ENCODE measurements at regions not wholly inside any gene's neighbourhood (a gene's known extent, or its start where the extent isn't known, plus 50 kb on each side); places are given as distances from the start of the nearest gene placed in this dataset.

DNA sequence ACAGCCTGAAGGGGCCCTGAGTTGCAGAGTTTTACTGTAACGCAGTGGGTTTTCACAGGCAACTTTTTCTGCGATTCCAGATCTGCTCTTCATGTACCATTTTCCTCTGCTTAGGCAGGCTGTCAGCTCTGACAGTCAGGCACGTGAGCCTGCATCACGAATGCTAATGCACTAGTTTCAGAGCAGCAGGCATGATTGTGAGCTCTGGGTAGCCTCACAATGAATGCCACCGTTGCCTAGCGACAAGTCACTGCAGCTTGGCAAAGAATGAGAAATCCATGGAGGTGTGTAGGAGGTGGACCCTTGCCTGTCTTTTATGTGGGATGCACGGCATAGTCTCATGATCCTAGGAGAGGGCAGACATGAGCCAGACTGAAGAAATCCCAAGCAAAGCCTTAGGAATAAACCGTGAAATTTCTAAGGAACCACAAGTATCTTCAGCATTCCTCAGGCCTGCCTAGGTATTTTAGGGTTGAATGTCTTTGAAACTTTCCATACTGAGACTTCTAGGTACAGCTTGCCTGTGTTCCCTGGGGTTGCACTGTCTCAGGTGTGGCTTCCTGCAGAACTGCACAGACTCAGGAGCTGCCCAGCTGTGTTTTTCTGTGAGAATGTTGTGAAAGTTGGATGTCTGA lies 774.7 kb upstream of the TSPY4 start:
- no peak for DNase-seq (ENCODE audit: low spot score)

DNA sequence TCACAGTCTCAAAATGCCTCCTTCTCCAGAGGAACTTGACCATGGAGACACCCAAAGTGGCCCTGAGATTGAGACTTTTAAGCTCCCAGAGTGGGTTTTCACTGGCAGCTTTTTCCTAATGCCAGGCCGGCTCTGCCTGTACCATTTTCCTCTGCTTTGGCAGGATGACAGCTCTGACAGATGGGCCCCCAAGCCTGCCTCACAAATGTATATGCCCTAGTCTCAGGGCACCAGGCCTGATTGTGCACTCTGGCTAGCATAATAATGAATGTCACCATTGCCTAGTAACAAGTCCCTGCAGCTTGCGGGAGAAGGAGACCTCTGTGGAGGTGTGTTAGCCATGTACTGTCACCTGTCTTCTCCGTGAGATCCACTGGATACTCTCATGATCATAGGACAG lies 772.8 kb upstream of the TSPY4 start:
- DNase-seq (ENCODE audit: low spot score), result no peak

- no peak for DNase-seq (ENCODE audit: low spot score)
These were observed 771.1 kb upstream of the TSPY4 start for GRCh38 chrY:8566198-8566597.

- no peak for DNase-seq (ENCODE audit: low spot score)
These were observed 766.9 kb upstream of the TSPY4 start for GRCh38 chrY:8570384-8570783.

DNA sequence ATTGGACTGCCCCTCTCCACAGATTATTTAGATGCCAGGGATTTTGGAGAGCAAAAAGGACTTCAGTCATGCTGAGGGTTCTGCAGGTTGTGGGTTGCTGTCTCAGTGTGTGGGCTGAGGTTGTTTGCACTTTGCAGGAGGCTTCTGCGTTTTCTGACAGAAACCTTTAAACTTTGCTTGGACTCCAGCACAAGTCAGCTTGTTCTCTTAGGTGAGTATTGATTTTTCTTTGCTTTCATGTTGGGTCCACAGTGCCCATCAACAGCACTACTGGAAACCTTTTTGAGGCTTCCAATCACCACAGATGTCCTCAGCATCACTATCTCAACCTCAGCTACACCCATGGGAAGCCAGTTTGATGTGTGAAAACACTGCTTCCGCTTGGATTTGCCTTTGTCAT lies 764.3 kb upstream of the TSPY4 start:
- DNase-seq (ENCODE audit: low spot score), result no peak

DNA sequence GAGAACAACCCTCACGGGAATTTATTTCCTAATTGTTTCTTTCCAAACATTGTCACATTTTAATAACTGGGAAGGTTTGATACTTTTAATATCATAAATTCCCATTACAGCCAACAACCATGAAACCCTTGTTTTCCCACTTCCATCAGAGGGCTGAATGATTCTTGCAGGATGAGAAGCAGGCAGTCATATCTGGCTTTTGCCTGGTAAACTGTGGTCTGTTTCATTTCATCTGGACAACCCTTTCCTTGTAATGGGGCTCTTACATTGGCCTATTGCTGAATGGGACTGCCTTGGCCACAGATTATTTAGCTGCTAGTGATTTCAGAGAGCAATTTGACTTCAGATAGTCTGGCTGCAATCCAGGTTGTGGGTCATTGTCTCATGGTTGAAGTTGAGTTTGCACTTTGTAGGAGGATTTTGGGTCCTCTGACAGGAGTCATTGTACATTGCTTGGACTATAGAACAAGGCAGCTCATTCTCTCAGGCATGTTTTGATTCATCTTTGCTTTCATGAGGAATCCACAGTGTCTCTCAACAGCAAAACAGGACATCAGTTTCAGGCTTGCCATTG lies 754.9 kb upstream of the TSPY4 start:
- no peak for DNase-seq (ENCODE audit: low spot score)

- DNase-seq (ENCODE audit: low spot score), result no peak
These were observed 754.1 kb upstream of the TSPY4 start for GRCh38 chrY:8583191-8583590.

DNA sequence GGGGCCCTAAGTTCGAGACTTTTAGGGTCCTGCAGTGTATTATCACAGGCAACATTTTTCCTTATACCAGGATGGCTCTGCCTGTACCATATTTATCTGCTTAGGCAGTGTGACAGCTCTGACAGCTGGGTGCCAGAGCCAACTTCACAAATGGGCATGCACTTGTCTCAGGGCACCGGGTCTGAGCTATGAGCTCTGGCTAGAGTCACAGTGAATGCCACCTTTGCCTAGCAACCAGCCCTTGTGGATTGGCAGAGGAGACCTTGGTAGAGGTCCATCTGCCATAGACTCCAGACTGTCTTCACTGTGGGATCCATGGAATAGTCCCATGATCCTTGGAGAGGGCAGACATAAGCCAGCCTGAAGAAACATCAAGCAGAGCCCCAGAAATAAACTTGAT lies 746.6 kb upstream of the TSPY4 start:
- no peak for DNase-seq (ENCODE audit: low spot score)

DNA sequence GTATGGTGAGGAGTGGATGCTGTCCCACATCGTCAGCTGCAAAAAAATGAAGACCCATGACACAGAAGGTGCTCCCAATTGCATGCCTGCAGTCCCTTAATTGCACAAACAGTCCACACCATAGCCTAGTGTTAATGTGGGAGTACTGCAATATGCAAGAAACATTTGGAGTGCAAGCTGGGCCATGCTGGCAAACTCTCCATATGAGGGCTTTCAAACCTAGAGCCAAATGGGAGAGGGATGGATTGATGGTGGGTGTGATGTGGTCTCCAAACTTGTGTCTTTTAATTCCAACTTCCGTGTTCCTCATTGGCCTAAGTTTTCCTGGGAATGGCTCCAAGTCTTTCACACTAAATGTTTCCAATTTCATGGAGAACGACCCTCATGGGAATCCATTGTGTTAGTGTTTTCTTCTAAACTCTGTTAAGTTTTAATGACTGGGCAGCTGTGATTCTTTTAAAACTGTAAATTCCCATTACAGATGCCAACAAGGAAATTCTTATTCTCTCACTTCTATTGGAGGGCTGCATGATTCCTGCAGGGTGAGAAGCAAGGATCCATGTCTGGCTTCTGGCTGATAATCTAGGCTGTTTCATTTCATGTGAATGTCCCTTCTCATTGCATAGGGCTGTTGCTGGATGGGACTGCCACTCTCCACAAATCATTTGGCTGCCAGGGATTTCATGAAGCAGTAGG lies 745.3 kb upstream of the TSPY4 start:
- no peak for DNase-seq (ENCODE audit: low spot score)

GRCh38 chrY:8594657-8595056 lies 742.6 kb upstream of the TSPY4 start:
- DNase-seq (ENCODE audit: low spot score), result no peak

DNA sequence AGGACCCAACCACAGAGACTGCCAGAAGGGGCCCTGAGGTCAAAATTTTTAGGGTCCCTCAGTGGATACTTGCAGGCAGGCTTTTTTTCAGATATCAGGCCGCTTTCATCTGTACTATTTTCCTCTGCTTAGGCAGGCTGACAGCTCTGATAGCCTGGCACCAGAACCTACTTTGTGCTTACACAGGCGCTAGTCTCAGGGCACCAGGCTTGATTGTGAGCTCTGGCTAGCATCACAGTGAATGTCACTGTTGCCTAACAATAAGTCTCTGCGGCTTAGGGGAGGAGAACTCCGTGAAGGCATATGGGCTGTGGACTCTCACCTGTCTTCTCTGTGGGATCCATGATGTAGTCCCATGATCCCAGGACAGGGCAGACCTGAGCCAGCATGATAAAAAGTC lies 738.1 kb upstream of the TSPY4 start:
- DNase-seq (ENCODE audit: low spot score), result no peak

DNA sequence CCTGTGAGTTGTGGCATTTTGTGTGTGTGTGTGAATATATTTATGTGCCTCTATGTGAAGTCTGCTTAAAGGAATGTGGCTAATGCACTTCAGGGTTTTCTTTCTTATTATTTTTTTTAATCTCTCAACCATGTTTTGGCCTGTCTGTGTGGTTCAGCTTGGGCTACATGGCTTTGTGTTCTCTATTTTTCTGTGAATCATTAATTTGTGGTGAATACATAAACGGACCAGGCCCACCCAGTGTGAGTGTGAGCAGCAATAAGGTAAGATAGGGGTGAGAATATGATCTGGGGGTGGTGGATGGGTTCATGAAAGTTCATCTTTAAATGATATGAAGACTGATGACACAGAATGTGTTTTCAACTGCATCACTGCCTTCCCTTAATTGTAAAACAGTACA lies 726.6 kb upstream of the TSPY4 start:
- DNase-seq (ENCODE audit: low spot score), result no peak

- no peak for DNase-seq (ENCODE audit: low spot score)
These were observed 725.4 kb upstream of the TSPY4 start for GRCh38 chrY:8611815-8612214.

DNA sequence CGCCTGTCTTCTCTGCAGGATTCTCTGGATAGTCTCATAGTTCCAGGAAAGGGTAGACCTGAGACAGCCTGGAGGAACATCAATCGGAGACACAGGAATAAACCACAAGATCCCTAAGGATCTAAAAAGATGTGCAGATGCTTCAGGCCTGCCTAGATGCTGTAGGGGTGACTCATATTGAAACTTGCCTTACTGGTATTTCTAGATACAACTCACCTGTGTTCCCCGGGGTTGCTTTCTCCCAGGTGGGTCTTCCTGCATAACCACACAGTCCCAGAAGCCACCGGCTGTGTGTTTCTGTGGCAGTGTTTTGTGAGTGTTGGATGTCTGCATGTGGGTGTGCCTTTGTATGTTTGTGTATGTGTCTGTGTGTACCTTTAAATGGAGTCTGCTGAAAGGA lies 719.0 kb upstream of the TSPY4 start:
- no peak for DNase-seq (ENCODE audit: low spot score)

GRCh38 chrY:8622156-8622555 lies 715.1 kb upstream of the TSPY4 start:
- no peak for DNase-seq (ENCODE audit: low spot score)

- DNase-seq (ENCODE audit: low spot score), result no peak
These were observed 714.4 kb upstream of the TSPY4 start for GRCh38 chrY:8622856-8623255.

DNA sequence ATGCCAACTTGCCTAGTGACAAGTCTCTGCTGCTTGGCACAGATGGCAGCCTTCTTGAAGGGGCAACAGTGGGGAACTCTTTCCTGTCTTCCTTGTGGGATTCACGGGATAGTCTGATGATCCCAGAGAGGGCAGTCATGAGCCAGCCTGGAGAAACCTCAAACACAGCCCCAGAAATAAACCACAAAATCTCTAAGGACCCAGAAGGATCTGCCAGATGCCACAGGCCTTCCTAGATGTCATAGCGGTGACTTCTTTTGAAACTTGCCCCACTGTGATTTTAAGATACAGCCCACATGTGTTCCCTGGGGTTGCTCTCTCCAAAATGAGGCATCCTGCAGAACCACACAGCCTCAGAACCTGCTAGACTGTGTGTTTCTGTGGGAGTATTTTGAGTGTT lies 707.6 kb upstream of the TSPY4 start:
- DNase-seq (ENCODE audit: low spot score), result no peak

DNA sequence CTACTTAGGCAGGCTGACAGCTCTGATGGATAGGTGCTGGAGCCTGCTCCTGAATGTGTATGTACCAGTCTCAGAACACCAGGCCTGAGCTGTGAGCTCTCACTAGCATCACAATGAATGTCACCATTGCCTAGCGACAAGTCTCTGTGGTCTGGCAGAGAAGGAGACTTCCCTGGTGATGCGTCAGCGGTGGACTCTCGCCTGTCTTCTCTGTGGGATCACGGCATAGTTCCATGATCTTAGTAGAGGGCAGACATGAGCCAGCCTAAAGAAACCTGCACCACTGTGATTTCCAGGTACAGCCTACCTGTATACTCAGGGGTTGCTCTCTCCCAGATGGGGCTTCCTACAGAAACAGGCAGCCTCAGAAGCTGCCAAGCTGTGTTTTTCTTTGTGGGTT lies 699.2 kb upstream of the TSPY4 start:
- no peak for DNase-seq (ENCODE audit: low spot score)

DNA sequence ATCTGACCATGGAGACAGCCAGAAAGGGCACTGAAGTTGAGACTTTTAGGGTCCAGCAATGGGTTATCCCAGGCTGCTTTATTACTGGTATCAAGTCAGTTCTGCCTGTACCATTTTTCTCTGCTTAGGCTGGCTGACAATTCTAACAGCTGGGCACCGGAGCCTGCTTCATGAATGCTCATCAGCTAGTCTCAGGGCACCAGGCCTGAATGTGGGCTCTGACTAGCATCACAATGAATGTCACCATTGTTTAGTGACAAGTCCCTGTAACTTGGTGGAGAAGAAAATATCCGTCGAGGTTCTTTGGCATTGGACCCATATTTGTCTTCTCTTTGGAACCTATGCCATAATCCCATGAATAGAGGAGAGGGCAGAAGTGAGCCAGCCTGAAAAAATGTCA lies 692.3 kb upstream of the TSPY4 start:
- DNase-seq (ENCODE audit: low spot score), result no peak

DNA sequence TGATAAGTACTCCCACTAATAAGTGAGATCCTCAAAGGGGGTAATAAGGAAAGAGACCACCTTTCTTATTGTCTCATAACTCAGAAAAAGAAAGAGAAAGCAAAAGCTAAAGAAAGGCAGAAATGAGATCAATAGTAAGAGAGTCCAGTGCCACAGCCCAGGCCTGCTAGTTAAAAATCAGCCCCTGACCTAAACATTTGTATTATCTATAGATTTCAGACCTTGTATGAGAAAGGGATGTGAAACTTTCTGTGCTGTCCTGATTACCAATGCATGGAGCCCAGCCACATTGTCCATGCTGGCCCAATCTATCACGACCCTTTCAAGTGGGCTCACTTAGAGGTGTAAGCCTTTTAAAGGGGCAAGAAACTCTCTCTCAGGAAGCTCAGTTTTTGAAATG lies 684.8 kb upstream of the TSPY4 start:
- DNase-seq (ENCODE audit: low spot score), result no peak

- no peak for DNase-seq (ENCODE audit: low spot score)
These were observed 682.2 kb upstream of the TSPY4 start for GRCh38 chrY:8655017-8655416.

- no peak for DNase-seq (ENCODE audit: low spot score)
These were observed 681.2 kb upstream of the TSPY4 start for GRCh38 chrY:8656101-8656500.

GRCh38 chrY:8656515-8656914 lies 680.7 kb upstream of the TSPY4 start:
- no peak for DNase-seq (ENCODE audit: low spot score)

DNA sequence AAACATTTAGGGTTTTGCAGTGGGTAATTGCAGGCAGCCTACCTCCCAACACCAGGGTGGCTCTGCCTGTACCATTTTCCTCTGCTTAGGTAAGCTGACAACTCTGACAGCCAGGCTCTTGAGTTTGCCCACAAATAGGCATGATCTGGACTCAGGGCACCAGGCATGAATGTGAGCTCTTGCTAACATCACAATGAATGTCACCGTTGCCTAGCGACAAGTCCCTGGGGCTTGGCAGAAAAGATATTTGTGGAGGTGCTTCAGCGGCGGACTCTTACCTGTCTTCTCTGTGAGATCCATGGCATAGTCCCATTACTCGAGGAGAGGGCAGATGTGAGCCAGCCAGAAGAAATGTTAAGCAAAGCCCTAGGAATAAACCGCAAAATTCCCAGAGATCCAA lies 677.5 kb upstream of the TSPY4 start:
- no peak for DNase-seq (ENCODE audit: low spot score)
